ENCODE measurements at regions not wholly inside any gene's neighbourhood (a gene's known extent, or its start where the extent isn't known, plus 50 kb on each side); places are given as distances from the start of the nearest gene placed in this dataset.

DNA sequence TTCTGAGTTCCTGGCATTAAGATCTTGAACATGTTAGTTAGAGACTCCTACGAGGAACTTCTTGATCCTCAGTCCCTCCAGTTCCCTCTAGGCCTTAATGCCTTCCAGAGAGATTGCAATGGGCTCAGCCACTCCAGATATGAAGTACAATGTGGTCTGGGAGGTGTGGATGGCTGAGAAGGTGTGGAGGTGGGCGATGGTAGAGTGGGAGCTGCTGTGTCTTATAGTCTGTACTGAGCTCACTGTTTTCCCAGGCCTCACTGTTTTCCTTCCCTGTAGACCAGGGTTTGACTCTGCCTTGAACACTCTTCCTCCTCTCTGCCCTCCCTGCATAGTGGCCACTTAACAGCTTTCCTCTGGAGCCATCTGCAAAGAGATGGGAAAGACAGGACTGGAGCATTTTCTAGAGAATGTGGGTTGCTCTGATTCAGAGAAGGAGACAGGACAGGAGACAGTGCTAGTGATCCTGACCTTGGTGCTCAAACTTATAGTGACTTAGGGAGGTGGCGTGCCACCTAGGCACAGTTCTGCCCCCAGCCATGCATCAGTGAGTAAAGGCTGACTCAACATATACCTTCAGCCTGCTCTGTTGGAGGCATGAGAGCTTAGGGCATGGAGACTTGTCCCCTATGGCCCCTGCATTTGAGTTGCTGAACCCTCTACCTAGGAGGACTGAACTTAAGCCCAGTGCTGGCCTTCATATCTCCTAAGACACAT is 129.7 kb downstream of the TDRD15 start:
- TF ChIP-seq ZNF384 (IDR thresholded peaks at IDR 0.05), result no peak
- TF ChIP-seq, protein P1, sequence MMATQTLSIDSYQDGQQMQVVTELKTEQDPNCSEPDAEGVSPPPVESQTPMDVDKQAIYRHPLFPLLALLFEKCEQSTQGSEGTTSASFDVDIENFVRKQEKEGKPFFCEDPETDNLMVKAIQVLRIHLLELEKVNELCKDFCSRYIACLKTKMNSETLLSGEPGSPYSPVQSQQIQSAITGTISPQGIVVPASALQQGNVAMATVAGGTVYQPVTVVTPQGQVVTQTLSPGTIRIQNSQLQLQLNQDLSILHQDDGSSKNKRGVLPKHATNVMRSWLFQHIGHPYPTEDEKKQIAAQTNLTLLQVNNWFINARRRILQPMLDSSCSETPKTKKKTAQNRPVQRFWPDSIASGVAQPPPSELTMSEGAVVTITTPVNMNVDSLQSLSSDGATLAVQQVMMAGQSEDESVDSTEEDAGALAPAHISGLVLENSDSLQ (IDR thresholded peaks at IDR 0.05), result no peak
- TF ChIP-seq ELF4 (IDR thresholded peaks at IDR 0.05), result no peak
- no peak for TF ChIP-seq BHLHE40 (IDR thresholded peaks at IDR 0.05; ENCODE audit: borderline replicate concordance)
- TF ChIP-seq SUZ12 (IDR thresholded peaks at IDR 0.05), result no peak
